ENCODE measurements at regions not wholly inside any gene's neighbourhood (a gene's known extent, or its start where the extent isn't known, plus 50 kb on each side); places are given as distances from the start of the nearest gene placed in this dataset.

DNA sequence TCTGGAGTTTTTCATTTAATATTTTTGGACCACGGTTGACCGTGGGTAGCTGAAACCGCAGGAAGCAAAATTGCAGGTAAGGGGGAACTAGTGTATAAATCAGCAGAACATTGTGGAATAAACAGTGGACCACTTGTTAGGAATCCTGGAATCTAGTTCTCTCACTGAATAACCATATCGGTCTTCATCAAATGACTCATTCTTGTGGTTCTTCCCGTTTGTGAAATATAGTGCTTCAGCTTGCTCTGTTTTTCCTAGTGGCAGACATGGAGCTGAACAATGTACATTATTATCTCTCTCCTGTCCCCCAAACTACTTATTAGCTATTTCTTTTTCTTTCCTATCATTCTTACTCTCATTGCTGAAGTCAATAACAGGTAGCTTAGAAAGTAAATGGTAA lies 61.9 kb downstream of the HSPA13 start:
- TF ChIP-seq, protein P1, sequence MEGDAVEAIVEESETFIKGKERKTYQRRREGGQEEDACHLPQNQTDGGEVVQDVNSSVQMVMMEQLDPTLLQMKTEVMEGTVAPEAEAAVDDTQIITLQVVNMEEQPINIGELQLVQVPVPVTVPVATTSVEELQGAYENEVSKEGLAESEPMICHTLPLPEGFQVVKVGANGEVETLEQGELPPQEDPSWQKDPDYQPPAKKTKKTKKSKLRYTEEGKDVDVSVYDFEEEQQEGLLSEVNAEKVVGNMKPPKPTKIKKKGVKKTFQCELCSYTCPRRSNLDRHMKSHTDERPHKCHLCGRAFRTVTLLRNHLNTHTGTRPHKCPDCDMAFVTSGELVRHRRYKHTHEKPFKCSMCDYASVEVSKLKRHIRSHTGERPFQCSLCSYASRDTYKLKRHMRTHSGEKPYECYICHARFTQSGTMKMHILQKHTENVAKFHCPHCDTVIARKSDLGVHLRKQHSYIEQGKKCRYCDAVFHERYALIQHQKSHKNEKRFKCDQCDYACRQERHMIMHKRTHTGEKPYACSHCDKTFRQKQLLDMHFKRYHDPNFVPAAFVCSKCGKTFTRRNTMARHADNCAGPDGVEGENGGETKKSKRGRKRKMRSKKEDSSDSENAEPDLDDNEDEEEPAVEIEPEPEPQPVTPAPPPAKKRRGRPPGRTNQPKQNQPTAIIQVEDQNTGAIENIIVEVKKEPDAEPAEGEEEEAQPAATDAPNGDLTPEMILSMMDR (conservative IDR thresholded peaks at IDR 0.05; ENCODE audit: low read depth, low read length) = no peak

GRCh38 chr21:14319805-14320204 lies 63.1 kb downstream of the HSPA13 start:
- H3K4me3 ChIP-seq (IDR thresholded peaks at IDR 0.05; ENCODE audit: insufficient read depth, low read depth, low read length) = no peak overlapping the region
- no peaks in the 10 kb centered on the region for H3K36me3 ChIP-seq (ENCODE audit: insufficient read depth)
- no peak overlapping the region for H3K9ac ChIP-seq
- no peak overlapping the region for H3K27ac ChIP-seq
- H3K4me2 ChIP-seq = no peak overlapping the region
- H2AFZ ChIP-seq (ENCODE audit: low read depth) = no peak overlapping the region
- TF ChIP-seq, protein P1 (conservative IDR thresholded peaks at IDR 0.05; ENCODE audit: low read depth, low read length) = no peak
- H4K20me1 ChIP-seq (ENCODE audit: insufficient read depth) = no peaks in the 10 kb centered on the region
- H3K79me2 ChIP-seq (ENCODE audit: insufficient read depth, low read depth) = no peaks in the 10 kb centered on the region
- no peaks in the 10 kb centered on the region for H3K27me3 ChIP-seq (ENCODE audit: insufficient read depth, low read depth)
- no peaks in the 10 kb centered on the region for H3K4me1 ChIP-seq (ENCODE audit: low read depth, poor library complexity, severe bottlenecking)

More for the DNA sequence above, 61.9 kb downstream of the HSPA13 start:
- Histone ChIP-seq H2AFZ (ENCODE audit: low read depth) (no peak overlapping the region), H3K9ac (no peak overlapping the region), H4K20me1 (ENCODE audit: insufficient read depth) (no peaks in the 10 kb centered on the region), H3K27ac (no peak overlapping the region), H3K27me3 (ENCODE audit: insufficient read depth, low read depth) (no peaks in the 10 kb centered on the region), H3K4me2 (no peak overlapping the region), H3K79me2 (ENCODE audit: insufficient read depth, low read depth) (no peaks in the 10 kb centered on the region), H3K4me1 (ENCODE audit: low read depth, poor library complexity, severe bottlenecking) (no peaks in the 10 kb centered on the region), H3K4me3 (IDR thresholded peaks at IDR 0.05; ENCODE audit: insufficient read depth, low read depth, low read length) (no peak overlapping the region), H3K36me3 (ENCODE audit: insufficient read depth) (no peaks in the 10 kb centered on the region)

- H3K4me3 ChIP-seq (IDR thresholded peaks at IDR 0.05; ENCODE audit: insufficient read depth, low read depth, low read length) = no peak overlapping the region
- no peaks in the 10 kb centered on the region for H3K27me3 ChIP-seq (ENCODE audit: insufficient read depth, low read depth)
- H3K36me3 ChIP-seq (ENCODE audit: insufficient read depth) = no peaks in the 10 kb centered on the region
- no peaks in the 10 kb centered on the region for H4K20me1 ChIP-seq (ENCODE audit: insufficient read depth)
- H3K4me1 ChIP-seq (ENCODE audit: low read depth, poor library complexity, severe bottlenecking) = no peaks in the 10 kb centered on the region
- TF ChIP-seq, protein P1 (conservative IDR thresholded peaks at IDR 0.05; ENCODE audit: low read depth, low read length) = no peak
- no peak overlapping the region for H2AFZ ChIP-seq (ENCODE audit: low read depth)
- no peak overlapping the region for H3K4me2 ChIP-seq
- no peak overlapping the region for H3K9ac ChIP-seq
- no peak overlapping the region for H3K27ac ChIP-seq
- H3K79me2 ChIP-seq (ENCODE audit: insufficient read depth, low read depth) = no peaks in the 10 kb centered on the region
These were observed 64.4 kb downstream of the HSPA13 start for GRCh38 chr21:14318578-14318977.

GRCh38 chr21:14317507-14317906 lies 65.4 kb downstream of the HSPA13 start:
- no peak overlapping the region for H2AFZ ChIP-seq (ENCODE audit: low read depth)
- no peaks in the 10 kb centered on the region for H3K4me1 ChIP-seq (ENCODE audit: low read depth, poor library complexity, severe bottlenecking)
- no peak overlapping the region for H3K9ac ChIP-seq
- H3K4me2 ChIP-seq = no peak overlapping the region
- H3K27me3 ChIP-seq (ENCODE audit: insufficient read depth, low read depth) = no peaks in the 10 kb centered on the region
- no peaks in the 10 kb centered on the region for H4K20me1 ChIP-seq (ENCODE audit: insufficient read depth)
- no peak overlapping the region for H3K4me3 ChIP-seq (IDR thresholded peaks at IDR 0.05; ENCODE audit: insufficient read depth, low read depth, low read length)
- H3K27ac ChIP-seq = no peak overlapping the region
- TF ChIP-seq, protein P1 (conservative IDR thresholded peaks at IDR 0.05; ENCODE audit: low read depth, low read length) = no peak
- no peaks in the 10 kb centered on the region for H3K36me3 ChIP-seq (ENCODE audit: insufficient read depth)
- no peaks in the 10 kb centered on the region for H3K79me2 ChIP-seq (ENCODE audit: insufficient read depth, low read depth)
